ENCODE measurements at regions not wholly inside any gene's neighbourhood (a gene's known extent, or its start where the extent isn't known, plus 50 kb on each side); places are given as distances from the start of the nearest gene placed in this dataset.

GRCh38 chr1:228837032-228837431 is 101.8 kb downstream of the RHOU start:
- H3K9me2 ChIP-seq (ENCODE audit: insufficient read depth, low read length) = no peaks in the 10 kb centered on the region
- H4K20me1 ChIP-seq (ENCODE audit: insufficient read depth) = no peaks in the 10 kb centered on the region
- TF ChIP-seq, protein P1, sequence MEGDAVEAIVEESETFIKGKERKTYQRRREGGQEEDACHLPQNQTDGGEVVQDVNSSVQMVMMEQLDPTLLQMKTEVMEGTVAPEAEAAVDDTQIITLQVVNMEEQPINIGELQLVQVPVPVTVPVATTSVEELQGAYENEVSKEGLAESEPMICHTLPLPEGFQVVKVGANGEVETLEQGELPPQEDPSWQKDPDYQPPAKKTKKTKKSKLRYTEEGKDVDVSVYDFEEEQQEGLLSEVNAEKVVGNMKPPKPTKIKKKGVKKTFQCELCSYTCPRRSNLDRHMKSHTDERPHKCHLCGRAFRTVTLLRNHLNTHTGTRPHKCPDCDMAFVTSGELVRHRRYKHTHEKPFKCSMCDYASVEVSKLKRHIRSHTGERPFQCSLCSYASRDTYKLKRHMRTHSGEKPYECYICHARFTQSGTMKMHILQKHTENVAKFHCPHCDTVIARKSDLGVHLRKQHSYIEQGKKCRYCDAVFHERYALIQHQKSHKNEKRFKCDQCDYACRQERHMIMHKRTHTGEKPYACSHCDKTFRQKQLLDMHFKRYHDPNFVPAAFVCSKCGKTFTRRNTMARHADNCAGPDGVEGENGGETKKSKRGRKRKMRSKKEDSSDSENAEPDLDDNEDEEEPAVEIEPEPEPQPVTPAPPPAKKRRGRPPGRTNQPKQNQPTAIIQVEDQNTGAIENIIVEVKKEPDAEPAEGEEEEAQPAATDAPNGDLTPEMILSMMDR (IDR thresholded peaks at IDR 0.05; ENCODE audit: poor library complexity, severe bottlenecking) = no peak
- TF ChIP-seq EP300 (conservative IDR thresholded peaks at IDR 0.05; ENCODE audit: poor library complexity, severe bottlenecking) (no peak), RAD21 (conservative IDR thresholded peaks at IDR 0.05) (no peak), SMC3 (conservative IDR thresholded peaks at IDR 0.05; ENCODE audit: poor library complexity) (no peak), EZH2 (IDR thresholded peaks at IDR 0.05; ENCODE audit: borderline replicate concordance, insufficient read depth, low read length, poor library complexity, severe bottlenecking) (no peak), TAF1 (IDR thresholded peaks at IDR 0.05; ENCODE audit: low read depth) (no peak), POLR2AphosphoS5 (IDR thresholded peaks at IDR 0.05) (no peak), MXI1 (conservative IDR thresholded peaks at IDR 0.05; ENCODE audit: poor library complexity, severe bottlenecking) (no peak)
- TF ChIP-seq, protein P2, sequence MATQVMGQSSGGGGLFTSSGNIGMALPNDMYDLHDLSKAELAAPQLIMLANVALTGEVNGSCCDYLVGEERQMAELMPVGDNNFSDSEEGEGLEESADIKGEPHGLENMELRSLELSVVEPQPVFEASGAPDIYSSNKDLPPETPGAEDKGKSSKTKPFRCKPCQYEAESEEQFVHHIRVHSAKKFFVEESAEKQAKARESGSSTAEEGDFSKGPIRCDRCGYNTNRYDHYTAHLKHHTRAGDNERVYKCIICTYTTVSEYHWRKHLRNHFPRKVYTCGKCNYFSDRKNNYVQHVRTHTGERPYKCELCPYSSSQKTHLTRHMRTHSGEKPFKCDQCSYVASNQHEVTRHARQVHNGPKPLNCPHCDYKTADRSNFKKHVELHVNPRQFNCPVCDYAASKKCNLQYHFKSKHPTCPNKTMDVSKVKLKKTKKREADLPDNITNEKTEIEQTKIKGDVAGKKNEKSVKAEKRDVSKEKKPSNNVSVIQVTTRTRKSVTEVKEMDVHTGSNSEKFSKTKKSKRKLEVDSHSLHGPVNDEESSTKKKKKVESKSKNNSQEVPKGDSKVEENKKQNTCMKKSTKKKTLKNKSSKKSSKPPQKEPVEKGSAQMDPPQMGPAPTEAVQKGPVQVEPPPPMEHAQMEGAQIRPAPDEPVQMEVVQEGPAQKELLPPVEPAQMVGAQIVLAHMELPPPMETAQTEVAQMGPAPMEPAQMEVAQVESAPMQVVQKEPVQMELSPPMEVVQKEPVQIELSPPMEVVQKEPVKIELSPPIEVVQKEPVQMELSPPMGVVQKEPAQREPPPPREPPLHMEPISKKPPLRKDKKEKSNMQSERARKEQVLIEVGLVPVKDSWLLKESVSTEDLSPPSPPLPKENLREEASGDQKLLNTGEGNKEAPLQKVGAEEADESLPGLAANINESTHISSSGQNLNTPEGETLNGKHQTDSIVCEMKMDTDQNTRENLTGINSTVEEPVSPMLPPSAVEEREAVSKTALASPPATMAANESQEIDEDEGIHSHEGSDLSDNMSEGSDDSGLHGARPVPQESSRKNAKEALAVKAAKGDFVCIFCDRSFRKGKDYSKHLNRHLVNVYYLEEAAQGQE (IDR thresholded peaks at IDR 0.05; ENCODE audit: borderline replicate concordance) = no peak
- H3K36me3 ChIP-seq (ENCODE audit: insufficient read depth, low read length) = no peaks in the 10 kb centered on the region
- H3F3A ChIP-seq (ENCODE audit: insufficient read depth, low read length, poor library complexity, severe bottlenecking) = no peaks in the 10 kb centered on the region
- H3K9ac ChIP-seq (ENCODE audit: low read length) = no peak overlapping the region
- no peak overlapping the region for H3K27ac ChIP-seq (ENCODE audit: low read length)
- no peak overlapping the region for H3K4me3 ChIP-seq (ENCODE audit: low read length)
- H3K4me2 ChIP-seq (ENCODE audit: low read length) = no peak overlapping the region
- H3K9me3 ChIP-seq (ENCODE audit: low read length) = peaks cover 2% of the 10 kb centered on the region
- no peak overlapping the region for H2AFZ ChIP-seq (ENCODE audit: low read depth, low read length)
- no peaks in the 10 kb centered on the region for H3K79me2 ChIP-seq (replicated peaks; ENCODE audit: insufficient read depth, low read length)
- no peaks in the 10 kb centered on the region for H3K27me3 ChIP-seq (ENCODE audit: insufficient read depth, low read depth, low read length)

GRCh38 chr1:228837817-228838716 is 102.8 kb downstream of the RHOU start:
- no peaks in the 10 kb centered on the region for H3K79me2 ChIP-seq (replicated peaks; ENCODE audit: insufficient read depth, low read length)
- no peaks in the 10 kb centered on the region for H3K9me2 ChIP-seq (ENCODE audit: insufficient read depth, low read length)
- TF ChIP-seq EP300 (conservative IDR thresholded peaks at IDR 0.05; ENCODE audit: poor library complexity, severe bottlenecking) (no peak), RAD21 (conservative IDR thresholded peaks at IDR 0.05) (no peak), EZH2 (IDR thresholded peaks at IDR 0.05; ENCODE audit: borderline replicate concordance, insufficient read depth, low read length, poor library complexity, severe bottlenecking) (no peak), MXI1 (conservative IDR thresholded peaks at IDR 0.05; ENCODE audit: poor library complexity, severe bottlenecking) (no peak), TAF1 (IDR thresholded peaks at IDR 0.05; ENCODE audit: low read depth) (no peak), SMC3 (conservative IDR thresholded peaks at IDR 0.05; ENCODE audit: poor library complexity) (no peak), POLR2AphosphoS5 (IDR thresholded peaks at IDR 0.05) (no peak)
- TF ChIP-seq, protein P2 (IDR thresholded peaks at IDR 0.05; ENCODE audit: borderline replicate concordance) = no peak
- TF ChIP-seq, protein P1 (IDR thresholded peaks at IDR 0.05; ENCODE audit: poor library complexity, severe bottlenecking) = no peak
- H3K4me3 ChIP-seq (ENCODE audit: low read length) = no peak overlapping the region
- H3K36me3 ChIP-seq (ENCODE audit: insufficient read depth, low read length) = no peaks in the 10 kb centered on the region
- no peak overlapping the region for H2AFZ ChIP-seq (ENCODE audit: low read depth, low read length)
- H3F3A ChIP-seq (ENCODE audit: insufficient read depth, low read length, poor library complexity, severe bottlenecking) = no peaks in the 10 kb centered on the region
- H3K27me3 ChIP-seq (ENCODE audit: insufficient read depth, low read depth, low read length) = no peaks in the 10 kb centered on the region
- no peak overlapping the region for H3K27ac ChIP-seq (ENCODE audit: low read length)
- H3K9ac ChIP-seq (ENCODE audit: low read length) = no peak overlapping the region
- no peak overlapping the region for H3K4me2 ChIP-seq (ENCODE audit: low read length)
- H3K9me3 ChIP-seq (ENCODE audit: low read length) = peaks cover 7% of the 10 kb centered on the region
- no peaks in the 10 kb centered on the region for H4K20me1 ChIP-seq (ENCODE audit: insufficient read depth)
